Hematopoietic multipotent progenitor cell treated with erythropoietin and hydrocortisone succinate and interleukin-3 and kit ligand, for 6 days (in vitro differentiated cells): ENCODE measurements at regions not wholly inside any gene's neighbourhood (a gene's known extent, or its start where the extent isn't known, plus 50 kb on each side); places are given as distances from the start of the nearest gene placed in this dataset.

Experiments used
- DNase-seq: peaks from one replicate; pipeline ENCODE4 v3.0.0-alpha.2; 2015

DNA sequence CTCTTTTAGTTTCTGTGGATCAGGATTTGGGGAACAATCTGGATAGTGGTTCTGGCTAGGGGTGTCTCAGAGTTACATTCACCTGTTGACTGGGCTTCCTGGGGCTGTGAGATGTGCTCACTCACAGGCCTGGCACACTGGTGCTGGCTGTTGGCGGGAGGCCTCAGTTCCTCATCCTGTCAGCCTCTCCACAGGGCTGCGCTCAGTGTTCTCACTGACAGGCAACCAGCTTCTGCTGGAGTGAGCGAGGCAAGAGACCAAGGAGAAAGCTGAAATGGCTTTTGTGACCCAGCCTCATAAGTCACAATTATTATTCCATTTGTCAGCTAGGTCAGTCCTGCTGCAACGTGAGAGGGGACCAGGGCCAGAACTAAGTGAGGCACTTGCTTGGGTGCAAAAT lies 180.6 kb upstream of the GLI2 start:
- DNase-seq, result no peak

DNA sequence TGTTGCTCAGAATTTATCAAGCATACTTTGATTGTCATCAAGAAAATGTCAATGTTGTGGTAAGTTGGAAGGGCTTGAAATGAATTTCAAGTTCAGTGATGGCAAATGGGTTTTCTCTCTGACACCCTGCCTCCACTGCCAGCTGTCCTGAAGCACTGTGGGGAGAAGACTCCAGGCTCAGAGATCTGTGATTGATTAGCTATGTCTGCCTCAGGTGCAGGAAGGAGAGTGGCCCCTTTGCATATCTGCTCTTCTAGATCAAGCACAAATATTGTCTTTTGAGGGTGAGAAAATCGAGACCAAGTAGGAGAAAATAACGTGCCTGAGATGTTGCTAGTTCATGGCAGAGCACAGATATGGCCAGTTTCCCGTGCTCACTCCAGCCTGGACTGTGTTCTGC lies 178.8 kb upstream of the GLI2 start:
- no peak for DNase-seq

DNA sequence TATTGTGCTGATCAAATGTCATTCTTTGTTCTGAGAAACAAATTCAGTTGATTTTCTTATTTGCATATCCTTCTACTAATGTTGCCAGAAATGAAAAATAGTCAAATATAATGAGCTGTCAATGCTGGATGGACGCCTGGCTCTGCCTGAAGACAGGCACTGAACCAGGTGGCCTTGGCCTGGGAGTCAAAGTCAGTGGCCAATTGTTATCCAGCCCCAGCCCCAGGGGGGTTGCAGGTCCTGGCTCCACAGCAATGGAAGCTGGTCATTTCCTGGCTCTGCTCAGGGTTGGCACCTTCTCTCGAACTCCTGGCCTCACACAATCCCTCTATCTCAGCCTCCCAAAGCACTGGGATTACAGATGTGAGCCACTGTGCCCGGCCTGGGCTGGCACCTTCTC lies 176.8 kb upstream of the GLI2 start:
- DNase-seq, result no peak

DNA sequence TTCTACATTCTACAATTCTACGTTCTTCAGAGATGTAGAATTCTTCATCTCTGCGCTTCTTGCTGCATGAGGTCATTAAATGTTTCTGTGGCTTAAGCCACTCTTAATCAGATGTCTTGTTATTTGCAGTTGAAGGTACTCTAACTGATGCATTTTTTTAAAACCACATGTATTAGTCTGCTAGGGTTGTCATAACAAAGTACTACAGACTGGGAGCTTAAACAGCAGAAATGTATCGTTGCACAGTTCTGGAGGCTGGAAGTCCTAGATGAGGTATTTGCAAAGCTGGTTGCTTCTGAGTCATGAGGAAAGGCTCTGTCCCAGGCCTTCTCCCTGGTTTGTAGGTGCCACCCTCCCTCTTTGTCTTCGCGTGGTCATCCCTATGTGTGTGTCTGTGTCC lies 176.3 kb upstream of the GLI2 start:
- DNase-seq, result no peak

DNA sequence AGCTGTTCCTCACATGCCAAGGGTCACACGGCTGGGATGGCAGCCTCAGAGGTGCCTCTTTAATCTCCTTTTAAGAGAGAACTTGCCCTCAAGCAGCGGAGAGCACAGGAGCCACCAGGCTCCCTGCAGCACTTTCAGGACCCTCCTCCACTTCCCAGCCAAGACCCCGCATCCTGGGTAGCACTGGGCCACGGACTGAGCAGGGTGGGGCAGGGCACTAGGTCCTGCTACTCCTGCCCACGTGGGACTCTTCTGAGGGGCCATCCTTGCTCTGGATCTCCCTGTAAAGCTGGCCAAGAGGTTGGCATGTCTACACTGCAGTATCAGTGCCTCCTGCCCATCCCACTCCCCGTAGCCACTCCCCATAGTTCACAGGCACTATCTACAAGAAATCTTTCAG lies 175.3 kb upstream of the GLI2 start:
- DNase-seq, result no peak

DNA sequence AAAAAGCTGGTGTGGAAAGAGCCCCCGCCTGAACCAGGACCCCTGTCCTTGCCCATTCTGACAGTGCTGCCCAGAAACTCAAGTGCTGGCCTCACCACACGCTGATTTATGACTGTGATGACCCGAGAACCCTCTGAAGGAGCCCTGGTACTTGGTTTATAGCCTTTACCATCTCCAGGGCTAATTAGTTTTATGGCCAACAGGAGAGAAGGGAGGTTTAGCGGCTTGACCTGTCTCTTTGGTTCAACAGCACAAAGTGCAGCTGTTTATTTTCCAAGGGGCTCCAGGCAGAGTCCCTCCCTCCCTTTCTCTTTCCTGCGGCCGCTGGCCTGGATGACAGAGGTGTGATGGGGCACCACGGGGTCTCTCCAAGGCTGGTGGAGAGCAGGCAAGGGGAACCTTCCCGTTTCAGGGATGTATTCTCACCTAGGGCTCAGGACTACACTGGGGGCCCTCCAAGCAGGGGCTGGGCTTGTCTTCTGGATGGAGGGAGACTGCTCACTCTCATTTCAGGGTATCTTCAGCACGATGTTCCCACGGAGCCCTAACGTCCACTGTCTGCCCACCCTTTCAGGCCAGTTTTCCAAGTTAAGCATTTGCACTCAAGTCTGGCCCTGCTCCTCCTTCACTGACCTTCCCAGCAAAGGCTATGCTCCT lies 174.2 kb upstream of the GLI2 start:
- no peak for DNase-seq

- no peak for DNase-seq
These were observed 173.3 kb upstream of the GLI2 start for GRCh38 chr2:120562218-120563005.

DNA sequence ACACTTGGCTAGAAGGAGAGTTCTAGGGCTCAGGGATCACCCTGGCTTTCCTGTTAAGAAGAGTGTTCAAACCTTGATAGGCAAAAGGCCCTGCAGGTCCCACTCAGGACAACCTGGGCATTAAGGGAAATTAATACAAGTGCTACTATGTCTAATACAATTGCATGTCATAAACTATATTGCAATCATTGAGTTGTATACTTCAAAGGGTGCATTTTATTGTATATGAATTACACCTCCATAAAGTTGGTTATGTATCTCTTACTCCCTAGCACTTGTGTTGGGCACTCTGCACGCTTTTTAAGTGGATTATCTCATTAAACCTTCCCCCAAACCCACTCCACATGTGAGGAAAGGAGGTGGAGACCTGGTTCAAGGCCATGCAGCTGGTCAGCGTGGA lies 172.1 kb upstream of the GLI2 start:
- DNase-seq, result no peak

DNA sequence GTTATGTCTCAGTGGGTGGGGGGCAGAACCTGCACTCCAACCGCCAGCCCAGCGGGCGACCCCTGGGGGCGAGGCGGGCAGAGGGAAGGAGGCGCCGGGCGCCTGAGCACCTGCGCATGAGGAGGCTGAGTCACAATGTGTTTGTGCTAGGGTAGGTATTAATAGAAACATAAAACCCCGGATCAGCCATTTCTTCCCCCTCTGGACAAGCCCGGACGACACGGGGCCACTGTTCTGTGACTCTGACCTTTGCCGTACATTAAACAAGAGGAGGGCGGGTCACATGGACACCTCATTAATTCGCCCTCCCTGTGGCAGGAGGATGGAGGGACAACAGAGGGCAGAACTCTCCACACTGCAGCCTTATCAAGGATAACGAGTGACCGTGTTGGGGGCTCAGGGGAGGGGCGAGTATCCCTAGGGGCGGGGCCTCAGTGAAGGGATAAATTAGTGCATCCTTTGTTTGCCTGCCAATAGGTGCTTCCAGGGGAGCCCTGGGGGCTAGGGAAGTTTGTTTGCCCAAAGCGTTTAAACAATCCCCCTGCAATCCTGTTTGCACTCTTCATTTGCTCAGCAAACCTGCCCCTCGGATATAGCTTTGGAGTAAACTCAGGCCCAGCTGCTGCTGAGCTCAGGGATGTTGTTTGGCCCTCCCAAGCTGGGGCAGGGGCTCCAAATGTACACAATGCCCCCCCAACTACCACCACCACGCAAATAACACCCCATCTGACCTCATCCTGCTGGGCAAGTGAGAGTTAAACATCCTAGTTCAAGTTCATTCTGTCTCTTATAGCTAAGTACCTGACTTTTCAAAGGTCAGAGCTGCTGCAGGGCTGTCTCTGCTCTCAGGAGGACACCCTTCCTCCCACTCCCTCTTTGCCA lies 171.2 kb upstream of the GLI2 start:
- DNase-seq, result no peak

- no peak for DNase-seq
These were observed 170.6 kb upstream of the GLI2 start for GRCh38 chr2:120565095-120565460.

DNA sequence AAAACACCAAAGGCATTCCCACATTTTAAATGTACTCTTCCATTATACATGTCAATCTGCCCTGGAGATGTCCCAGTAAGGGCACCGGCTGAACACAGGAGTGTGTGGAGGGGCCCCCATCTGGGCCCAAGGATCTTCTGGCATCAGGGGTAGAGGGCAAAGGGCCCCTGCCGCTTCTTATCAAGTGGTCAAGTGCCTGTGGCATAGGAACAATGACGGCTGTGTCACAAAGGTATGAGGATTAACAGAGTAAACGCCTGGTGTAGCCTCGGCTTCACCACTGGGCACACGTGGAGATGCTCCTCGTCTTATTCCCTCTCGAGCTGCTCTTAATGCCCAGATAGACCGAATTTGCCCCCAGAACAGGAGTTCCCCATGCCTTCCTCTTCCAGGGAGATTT lies 169.7 kb upstream of the GLI2 start:
- DNase-seq, result no peak

DNA sequence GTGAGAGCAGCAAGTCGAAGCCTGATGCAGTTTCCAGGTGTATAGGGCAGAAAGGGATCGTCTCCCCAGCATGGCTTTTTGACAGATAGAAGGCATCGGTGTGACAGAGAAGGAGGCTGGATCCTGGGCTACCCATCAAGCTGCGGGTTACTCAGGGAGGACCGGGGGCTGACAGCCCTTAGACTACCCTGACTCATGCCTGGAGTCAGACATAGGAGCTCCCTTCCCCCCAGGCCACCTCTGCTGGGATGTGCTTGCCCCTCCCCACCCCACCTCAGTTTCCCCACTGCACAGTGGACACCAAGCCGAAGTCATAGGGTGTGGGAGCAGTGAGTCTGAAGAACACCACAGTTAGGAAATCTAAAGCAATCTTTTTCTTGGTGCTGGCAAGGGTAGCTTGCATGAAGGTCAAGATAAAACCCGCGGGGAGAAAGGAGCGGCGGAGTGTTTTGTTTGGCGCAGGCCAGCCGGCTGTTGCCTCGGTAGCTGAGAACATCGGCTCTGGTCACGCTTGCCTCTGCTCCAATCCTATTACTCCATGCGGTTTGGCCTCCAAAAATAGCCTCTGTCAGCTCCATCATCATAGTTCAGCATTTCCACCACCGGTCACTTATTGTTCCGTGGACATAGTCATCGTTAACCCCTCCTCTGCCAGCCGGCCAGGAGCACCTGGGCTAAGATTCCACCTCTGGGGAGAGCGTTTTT lies 169.2 kb upstream of the GLI2 start:
- DNase-seq, result no peak

DNA sequence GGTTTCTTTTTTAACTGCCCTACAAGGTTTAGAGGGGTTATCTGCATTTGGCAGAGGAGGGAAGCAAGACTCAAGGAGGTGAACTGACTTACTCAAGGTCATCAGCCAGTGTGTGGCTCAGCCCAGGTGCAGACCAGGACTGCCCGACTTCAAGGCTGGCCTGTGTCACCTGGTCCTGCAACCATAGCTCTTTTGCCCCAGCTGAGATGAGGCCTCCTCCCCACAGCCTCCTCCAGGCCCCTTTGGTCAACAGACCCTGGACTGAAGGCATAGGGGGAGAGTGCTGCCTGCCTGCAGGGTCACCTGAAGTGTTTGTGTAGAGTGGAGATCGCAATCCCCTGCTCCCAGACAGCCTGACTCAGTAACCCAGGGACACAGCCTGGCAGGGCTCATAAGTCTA lies 168.5 kb upstream of the GLI2 start:
- no peak for DNase-seq

- no peak for DNase-seq
These were observed 167.3 kb upstream of the GLI2 start for GRCh38 chr2:120568089-120568974.

GRCh38 chr2:120568975-120569268 lies 166.7 kb upstream of the GLI2 start:
- DNase-seq, result no peak

DNA sequence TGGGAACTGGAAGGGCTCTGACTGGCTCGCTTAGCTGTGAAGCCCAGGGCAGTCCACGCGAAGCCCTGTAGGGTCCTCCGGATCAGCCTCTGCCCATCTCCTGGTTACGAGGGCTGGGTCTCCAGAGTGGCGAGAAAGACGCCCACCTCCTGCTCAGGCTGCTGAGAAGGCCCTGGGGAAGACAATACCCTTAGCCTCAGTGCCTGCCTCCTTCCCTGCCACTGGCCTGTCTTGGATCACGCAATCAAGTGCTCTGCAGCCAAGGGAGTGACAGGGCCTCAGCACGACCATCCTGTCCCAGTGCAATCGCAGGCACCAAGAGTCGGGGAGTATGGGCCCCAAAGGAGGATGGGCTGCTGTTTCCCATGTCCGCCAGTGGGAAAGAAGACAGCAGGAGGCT lies 165.7 kb upstream of the GLI2 start:
- no peak for DNase-seq

- no peak for DNase-seq
These were observed 165.1 kb upstream of the GLI2 start for GRCh38 chr2:120570546-120570945.

DNA sequence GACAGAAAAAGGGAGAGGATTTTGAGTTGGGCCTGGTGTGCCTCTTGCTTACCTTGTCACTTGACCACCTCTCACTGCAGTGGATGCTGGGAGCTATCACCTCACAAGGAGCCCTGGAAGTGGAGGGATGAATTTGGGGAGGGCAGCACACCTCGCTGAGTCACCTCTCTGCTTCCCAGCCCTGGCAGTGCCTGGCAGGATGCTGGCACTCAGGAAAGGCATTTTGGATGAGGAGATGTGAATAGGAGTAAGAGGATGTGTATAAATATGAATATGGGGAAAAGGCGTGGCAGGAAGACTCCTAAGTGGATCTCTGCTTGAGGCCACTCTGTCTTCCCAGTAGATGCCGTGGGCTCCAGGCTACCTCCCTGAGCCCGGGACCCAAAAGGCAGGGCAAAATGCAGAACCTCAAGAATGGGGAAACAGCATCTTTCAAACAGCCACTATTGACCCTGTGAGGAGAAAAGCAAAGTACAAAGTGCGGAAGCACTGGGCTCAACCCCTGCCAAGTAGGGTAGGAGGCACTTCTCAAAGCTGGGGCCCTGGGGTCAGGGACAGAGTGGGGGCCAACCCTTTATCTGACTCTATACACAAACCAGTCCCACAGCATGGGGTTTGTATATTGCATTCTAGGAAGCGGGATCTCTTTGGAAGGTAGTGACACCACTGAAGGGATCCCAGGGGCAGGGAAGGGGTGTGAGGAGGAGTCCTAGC lies 164.5 kb upstream of the GLI2 start:
- DNase-seq, result no peak

DNA sequence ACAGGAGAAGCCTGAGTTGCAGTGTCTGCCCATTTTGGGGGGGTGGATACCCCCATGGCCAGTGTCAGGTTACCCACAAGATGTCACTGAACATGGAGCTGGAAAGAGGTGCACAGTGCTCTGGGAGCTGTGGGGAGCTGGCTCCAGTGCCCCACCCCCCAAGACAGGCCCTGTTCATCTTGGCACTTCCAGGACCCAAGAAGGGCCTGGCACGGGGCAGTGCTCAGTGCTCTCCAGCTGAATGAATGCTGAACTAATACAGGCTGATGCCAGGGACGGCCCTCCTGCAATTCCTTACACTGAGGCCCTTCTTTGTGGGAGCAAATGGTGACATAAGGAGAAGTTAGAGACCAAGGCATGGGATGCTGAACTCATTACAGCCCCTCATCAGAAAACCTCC lies 163.4 kb upstream of the GLI2 start:
- DNase-seq, result no peak

DNA sequence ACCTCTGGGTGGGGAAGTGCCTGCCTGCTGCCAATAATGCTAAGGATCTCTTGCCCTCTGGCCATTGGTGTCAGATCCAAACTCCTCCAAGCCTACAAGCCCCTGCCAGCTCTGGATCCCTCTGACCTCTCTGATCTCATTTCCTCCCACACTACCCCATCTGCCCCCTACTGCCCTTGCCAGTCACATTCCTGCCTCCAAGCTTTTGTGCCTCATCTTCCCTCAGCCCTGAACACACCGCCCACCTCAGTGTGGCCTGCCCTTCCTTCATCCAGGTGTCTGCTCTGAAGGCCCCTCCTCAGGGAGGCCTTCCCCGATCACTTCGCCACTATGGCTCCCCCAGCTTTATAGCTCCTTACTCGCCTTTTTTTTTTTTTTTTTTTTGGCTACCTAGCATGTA lies 161.0 kb upstream of the GLI2 start:
- DNase-seq, result no peak

- no peak for DNase-seq
These were observed 159.7 kb upstream of the GLI2 start for GRCh38 chr2:120575966-120576365.
